Germinal center (tissue), 1 donor: ENCODE measurements at regions not wholly inside any gene's neighbourhood (a gene's known extent, or its start where the extent isn't known, plus 50 kb on each side); places are given as distances from the start of the nearest gene placed in this dataset.

Source experiments
- DNase-seq: peaks from one replicate; pipeline ENCODE4 v3.0.0; 2012; ENCODE audit warnings: mixed read lengths, low spot score

- DNase-seq: peak; percentile 20
Measured at GRCh38 chr10:92790440-92790839, 57.9 kb upstream of the EXOC6 start.

GRCh38 chr10:92792661-92793060, 55.7 kb upstream of the EXOC6 start:
- no peak for DNase-seq
